CD4-positive, alpha-beta memory T cell (primary cell): ENCODE measurements at regions not wholly inside any gene's neighbourhood (a gene's known extent, or its start where the extent isn't known, plus 50 kb on each side); places are given as distances from the start of the nearest gene placed in this dataset.

Experiments used
- CTCF ChIA-PET: fragments of 350-600 bp; sonication (Branson Sonifier 250); formaldehyde crosslinking; loops from one replicate; lab custom pipeline; 2021; ENCODE audit warnings: inconsistent platforms; ENCODE audit not compliant: partially characterized antibody; lab: Charles Lee
- POLR2A ChIA-PET: fragments of 350-600 bp; sonication (Branson Sonifier 250); formaldehyde crosslinking; loops from one replicate; lab custom pipeline; 2021; ENCODE audit not compliant: partially characterized antibody; lab: Charles Lee
- DNase-seq, 5 donors: peaks; one replicate each; pipeline versions ENCODE4 v3.0.0 to v3.0.0-alpha.2; 2020 to 2022; ENCODE audit warnings: mixed read lengths in 1 of 5
- H3K27ac ChIP-seq: one replicate; pipeline ENCODE4 v1.7.0; 2013; ENCODE audit warnings: low read depth, low read length
- H3K27me3 ChIP-seq: 2 replicates; pipeline ENCODE4 v1.7.0; 2013; ENCODE audit warnings: mild to moderate bottlenecking, low read length, moderate library complexity; ENCODE audit not compliant: insufficient read depth
- H3K36me3 ChIP-seq: 2 replicates; pipeline ENCODE4 v1.7.0; 2013; ENCODE audit warnings: mild to moderate bottlenecking, low read length, moderate library complexity; ENCODE audit not compliant: insufficient read depth
- H3K4me1 ChIP-seq: 2 replicates; pipeline ENCODE4 v1.7.0; 2013; ENCODE audit warnings: mild to moderate bottlenecking, low read length, moderate library complexity; ENCODE audit not compliant: insufficient read depth
- H3K4me3 ChIP-seq, 2 donors: one replicate each; pipeline ENCODE4 v1.7.0; 2013; ENCODE audit warnings: low read length in 2 of 2, mild to moderate bottlenecking in 1 of 2
- H3K9me3 ChIP-seq, 2 donors: one replicate each; pipeline ENCODE4 v1.7.0; 2013; ENCODE audit warnings: low read length in 2 of 2, control low read depth in 1 of 2; ENCODE audit not compliant: control insufficient read depth in 1 of 2
- H3K27ac Mint-ChIP-seq, 7 donors: one replicate each; pipeline ENCODE4 v1.8.0; 2020 to 2021; ENCODE audit warnings: mixed read lengths in 7 of 7, mild to moderate bottlenecking in 6 of 7, inconsistent platforms in 3 of 7, moderate library complexity in 3 of 7
- H3K27me3 Mint-ChIP-seq, 2 donors: one replicate each; pipeline ENCODE4 v1.8.0; 2020 to 2021; ENCODE audit warnings: mixed read lengths in 2 of 2
- H3K36me3 Mint-ChIP-seq, 2 donors: one replicate each; pipeline ENCODE4 v1.8.0; 2020 to 2021; ENCODE audit warnings: mixed read lengths in 2 of 2, inconsistent platforms in 1 of 2, mild to moderate bottlenecking in 1 of 2
- H3K4me1 Mint-ChIP-seq, 4 donors: one replicate each; pipeline ENCODE4 v1.8.0; 2020 to 2021; ENCODE audit warnings: mixed read lengths in 4 of 4, mild to moderate bottlenecking in 1 of 4
- H3K4me3 Mint-ChIP-seq, 8 donors: one replicate each; pipeline ENCODE4 v1.8.0; 2020 to 2021; ENCODE audit warnings: mixed read lengths in 8 of 8, mild to moderate bottlenecking in 7 of 8, moderate library complexity in 6 of 8, inconsistent platforms in 3 of 8
- H3K9me3 Mint-ChIP-seq, 8 donors: one replicate each; pipeline ENCODE4 v1.8.0; 2020 to 2021; ENCODE audit warnings: mixed read lengths in 8 of 8, mild to moderate bottlenecking in 5 of 8, inconsistent platforms in 3 of 8, moderate library complexity in 1 of 8
- intact Hi-C: fragments of 100-400 bp; cut with micrococcal nuclease; formaldehyde crosslinking; loops from one replicate; pipeline ENCODE4 v1.15.1; 2023

GRCh38 chr10:42952931-42953683, 123.8 kb upstream of the RET start:
- DNase-seq, result no peak
- ChIA-PET POLR2A (no interaction called here), CTCF (no interaction called here)
- H3K27ac ChIP-seq, result no peak overlapping the region
- intact Hi-C loops, result no loop called here
- no peak overlapping the region for H3K4me3 Mint-ChIP-seq
- no peaks in the 10 kb centered on the region for H3K36me3 Mint-ChIP-seq
- no peak overlapping the region for H3K27ac Mint-ChIP-seq
- H3K4me1 ChIP-seq, result no peaks in the 10 kb centered on the region
- no peaks in the 10 kb centered on the region for H3K4me1 Mint-ChIP-seq
- no peaks in the 10 kb centered on the region for H3K9me3 ChIP-seq
- peaks cover 10 to 14% of the 10 kb centered on the region in 2 donors for H3K27me3 Mint-ChIP-seq
- H3K4me3 ChIP-seq, result no peak overlapping the region
- H3K36me3 ChIP-seq, result no peaks in the 10 kb centered on the region
- peaks cover 0 to 3% (median 0%) of the 10 kb centered on the region in 8 donors for H3K9me3 Mint-ChIP-seq
- no peaks in the 10 kb centered on the region for H3K27me3 ChIP-seq

DNA sequence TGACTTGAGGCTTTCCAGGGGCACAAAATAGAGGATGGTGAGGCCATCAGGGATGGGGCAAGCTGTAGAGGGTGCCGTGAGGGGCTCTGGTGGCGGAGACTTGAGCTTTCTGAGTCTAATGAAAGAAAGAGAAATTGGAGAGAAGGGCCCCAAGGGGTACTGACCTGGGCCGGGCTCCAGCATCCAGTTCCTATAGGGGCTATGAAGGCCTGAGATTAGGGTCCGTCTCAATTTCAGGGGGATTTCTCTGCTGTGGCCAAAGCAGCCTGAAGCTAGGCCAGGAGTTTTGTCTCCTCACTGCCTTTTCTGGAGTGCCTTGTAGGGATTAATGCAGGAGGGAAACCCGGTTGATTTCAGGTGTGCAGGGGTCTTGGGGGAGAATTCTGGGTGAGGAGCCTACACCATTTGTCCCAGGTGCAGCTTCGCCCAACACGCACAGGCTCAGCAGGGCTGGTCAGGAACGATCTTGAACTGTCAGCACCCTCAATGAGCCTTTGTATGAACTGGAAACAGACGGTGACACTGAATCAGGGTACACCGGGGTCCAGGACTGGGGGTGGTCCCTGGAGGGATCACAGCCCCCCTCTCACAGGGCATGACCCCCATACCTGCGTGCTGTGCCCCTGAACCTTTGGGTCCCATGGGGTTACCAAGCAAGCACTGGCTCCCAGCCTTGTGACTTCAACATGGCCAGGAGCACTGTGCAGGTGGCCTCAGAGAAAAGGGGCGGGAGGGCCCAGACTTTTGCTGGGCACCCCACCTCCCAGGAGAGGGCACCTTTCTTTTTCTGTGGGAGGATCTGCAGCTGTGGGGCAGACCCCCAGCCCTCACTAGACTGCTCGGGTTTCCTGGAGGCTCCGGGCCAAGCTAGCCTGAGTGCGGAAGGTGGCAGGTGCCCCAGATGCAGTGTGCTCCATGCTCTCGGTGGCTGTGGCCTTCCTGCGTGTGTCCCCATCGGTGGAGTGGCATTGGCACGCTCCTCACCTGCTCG, 122.9 kb upstream of the RET start:
- Histone ChIP-seq H3K27ac (no peak overlapping the region), H3K36me3 (no peaks in the 10 kb centered on the region), H3K9me3 (no peaks in the 10 kb centered on the region), H3K4me3 (no peak overlapping the region), H3K27me3 (no peaks in the 10 kb centered on the region), H3K4me1 (no peaks in the 10 kb centered on the region)
- peaks cover 10 to 14% of the 10 kb centered on the region in 2 donors for H3K27me3 Mint-ChIP-seq
- ChIA-PET CTCF (no interaction called here), POLR2A (no interaction called here)
- intact Hi-C loops, result no loop called here
- no peak overlapping the region for H3K4me3 Mint-ChIP-seq
- H3K4me1 Mint-ChIP-seq, result no peaks in the 10 kb centered on the region
- H3K27ac Mint-ChIP-seq, result no peak overlapping the region
- no peak for DNase-seq
- peaks cover 0 to 3% (median 0%) of the 10 kb centered on the region in 8 donors for H3K9me3 Mint-ChIP-seq
- no peaks in the 10 kb centered on the region for H3K36me3 Mint-ChIP-seq

GRCh38 chr10:42954766-42955492, 121.9 kb upstream of the RET start:
- Mint-ChIP-seq H3K4me3 (no peak overlapping the region), H3K4me1 (no peaks in the 10 kb centered on the region), H3K27me3 (peaks cover 7 to 14% of the 10 kb centered on the region in 2 donors), H3K9me3 (peaks cover 0 to 3% (median 0%) of the 10 kb centered on the region in 8 donors), H3K27ac (no peak overlapping the region), H3K36me3 (no peaks in the 10 kb centered on the region)
- Histone ChIP-seq H3K4me1 (no peaks in the 10 kb centered on the region), H3K36me3 (no peaks in the 10 kb centered on the region), H3K9me3 (no peaks in the 10 kb centered on the region), H3K4me3 (no peak overlapping the region), H3K27ac (no peak overlapping the region), H3K27me3 (no peaks in the 10 kb centered on the region)
- ChIA-PET CTCF (no interaction called here), POLR2A (no interaction called here)
- intact Hi-C loops, result no loop called here
- DNase-seq, result no peak

GRCh38 chr10:42955493-42955889, 121.4 kb upstream of the RET start:
- intact Hi-C loops, result no loop called here
- CTCF ChIA-PET, result no interaction called here
- Histone ChIP-seq H3K9me3 (no peaks in the 10 kb centered on the region), H3K36me3 (no peaks in the 10 kb centered on the region), H3K4me3 (no peak overlapping the region), H3K27ac (no peak overlapping the region), H3K27me3 (no peaks in the 10 kb centered on the region), H3K4me1 (no peaks in the 10 kb centered on the region)
- Mint-ChIP-seq H3K27me3 (peaks cover 7 to 12% of the 10 kb centered on the region in 2 donors), H3K4me3 (no peak overlapping the region), H3K36me3 (no peaks in the 10 kb centered on the region), H3K9me3 (peaks cover 0 to 3% (median 0%) of the 10 kb centered on the region in 8 donors), H3K4me1 (no peaks in the 10 kb centered on the region), H3K27ac (no peak overlapping the region)
- DNase-seq, result no peak
- POLR2A ChIA-PET, result no interaction called here

DNA sequence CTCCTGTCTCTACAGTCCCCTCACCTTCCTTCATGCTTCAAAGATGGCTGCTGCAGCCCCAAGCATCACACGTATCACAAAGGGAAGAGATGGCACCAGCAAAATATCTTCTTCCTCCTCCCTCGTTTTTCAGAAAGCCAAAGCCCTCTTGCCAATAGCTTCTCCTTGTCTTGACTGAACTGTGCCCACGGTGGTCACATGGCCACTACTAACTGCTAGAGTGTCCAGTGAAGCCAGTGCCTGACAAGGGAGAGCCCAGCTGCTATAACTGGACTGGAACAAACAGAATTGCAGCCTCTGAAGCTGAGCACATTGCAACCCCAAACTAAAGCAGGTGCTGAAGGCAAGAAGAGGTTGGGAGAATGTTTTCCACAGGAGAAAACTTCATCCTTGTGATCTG, 120.8 kb upstream of the RET start:
- CTCF ChIA-PET, result no interaction called here
- no peaks in the 10 kb centered on the region for H3K9me3 ChIP-seq
- POLR2A ChIA-PET, result no interaction called here
- Mint-ChIP-seq H3K27me3 (peaks cover 7 to 9% of the 10 kb centered on the region in 2 donors), H3K27ac (no peak overlapping the region), H3K36me3 (no peaks in the 10 kb centered on the region), H3K9me3 (peaks cover 0 to 3% (median 0%) of the 10 kb centered on the region in 8 donors), H3K4me1 (no peaks in the 10 kb centered on the region), H3K4me3 (no peak overlapping the region)
- DNase-seq, result no peak
- no peaks in the 10 kb centered on the region for H3K4me1 ChIP-seq
- H3K27ac ChIP-seq, result no peak overlapping the region
- H3K4me3 ChIP-seq, result no peak overlapping the region
- intact Hi-C loops, result no loop called here
- H3K27me3 ChIP-seq, result no peaks in the 10 kb centered on the region
- no peaks in the 10 kb centered on the region for H3K36me3 ChIP-seq

DNA sequence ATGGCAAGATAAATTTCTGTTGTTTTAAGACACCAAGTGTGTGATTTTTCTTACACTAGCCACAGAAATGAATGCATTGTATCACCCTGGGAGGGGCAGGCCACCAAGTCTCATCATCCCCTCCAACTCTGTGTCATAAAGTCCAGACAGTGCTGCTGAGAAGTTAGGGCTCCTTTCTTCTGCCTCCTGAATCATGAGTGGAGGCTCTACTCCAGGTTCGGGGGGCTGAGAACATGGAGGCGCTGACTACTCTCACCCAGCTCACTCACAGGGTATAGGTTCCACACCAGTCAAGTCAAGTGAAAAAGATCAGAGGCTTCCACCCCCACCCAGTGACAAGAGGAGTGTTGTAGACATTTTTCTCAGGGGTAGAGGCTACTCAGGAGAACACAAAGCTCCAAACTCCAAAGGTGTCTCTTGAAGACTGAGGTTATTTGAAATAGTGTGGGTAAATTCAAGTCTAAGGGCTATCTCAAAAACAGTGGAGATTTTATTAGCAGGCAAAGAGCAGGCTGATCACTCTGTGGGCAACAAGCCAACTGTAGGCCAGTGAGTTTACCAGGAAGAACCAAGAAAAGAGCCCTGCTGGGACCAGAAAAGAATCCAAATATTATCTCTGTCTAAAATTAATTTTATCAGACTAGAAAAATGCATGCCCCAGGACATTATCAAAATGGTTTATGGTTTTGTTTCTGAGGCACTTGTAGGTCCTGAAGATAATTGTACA, 118.6 kb upstream of the RET start:
- Histone ChIP-seq H3K27me3 (no peaks in the 10 kb centered on the region), H3K36me3 (no peaks in the 10 kb centered on the region), H3K4me1 (no peaks in the 10 kb centered on the region), H3K9me3 (no peaks in the 10 kb centered on the region), H3K27ac (no peak overlapping the region), H3K4me3 (no peak overlapping the region)
- Mint-ChIP-seq H3K27ac (no peak overlapping the region), H3K36me3 (no peaks in the 10 kb centered on the region), H3K27me3 (peaks cover 3 to 6% of the 10 kb centered on the region in 2 donors), H3K4me1 (no peaks in the 10 kb centered on the region), H3K4me3 (no peak overlapping the region), H3K9me3 (peaks cover 0 to 3% (median 0%) of the 10 kb centered on the region in 8 donors)
- intact Hi-C loops, result no loop called here
- no peak for DNase-seq
- POLR2A ChIA-PET, result no interaction called here
- CTCF ChIA-PET, result no interaction called here
